ENCODE measurements at regions not wholly inside any gene's neighbourhood (a gene's known extent, or its start where the extent isn't known, plus 50 kb on each side); places are given as distances from the start of the nearest gene placed in this dataset.

- H3K4me1 ChIP-seq (ENCODE audit: control insufficient read depth, insufficient read depth, low read length, poor library complexity, severe bottlenecking): no peaks in the 10 kb centered on the region
- H3K36me3 ChIP-seq (ENCODE audit: control insufficient read depth, insufficient read depth, low read length): no peaks in the 10 kb centered on the region
- H3K27me3 ChIP-seq (replicated peaks; ENCODE audit: control insufficient read depth, insufficient read depth, low read length, poor library complexity, severe bottlenecking): no peaks in the 10 kb centered on the region
- H3K9me3 ChIP-seq (ENCODE audit: control insufficient read depth, low read length): no peaks in the 10 kb centered on the region
- DNase-seq: no peak
- no peak overlapping the region for H3K27ac ChIP-seq (ENCODE audit: insufficient read depth, low read length, poor library complexity, severe bottlenecking)
- H3K4me3 ChIP-seq (ENCODE audit: insufficient read depth, low read depth, low read length, poor library complexity, severe bottlenecking): no peak overlapping the region
These were observed 298.5 kb downstream of the GPAM start for GRCh38 chr10:111885046-111885445.

GRCh38 chr10:111885919-111886318 lies 297.6 kb downstream of the GPAM start:
- Histone ChIP-seq H3K27me3 (replicated peaks; ENCODE audit: control insufficient read depth, insufficient read depth, low read length, poor library complexity, severe bottlenecking) (no peaks in the 10 kb centered on the region), H3K4me1 (ENCODE audit: control insufficient read depth, insufficient read depth, low read length, poor library complexity, severe bottlenecking) (no peaks in the 10 kb centered on the region), H3K36me3 (ENCODE audit: control insufficient read depth, insufficient read depth, low read length) (no peaks in the 10 kb centered on the region), H3K4me3 (ENCODE audit: insufficient read depth, low read depth, low read length, poor library complexity, severe bottlenecking) (no peak overlapping the region), H3K9me3 (ENCODE audit: control insufficient read depth, low read length) (no peaks in the 10 kb centered on the region), H3K27ac (ENCODE audit: insufficient read depth, low read length, poor library complexity, severe bottlenecking) (no peak overlapping the region)
- no peak for DNase-seq

- DNase-seq: no peak
- no peak overlapping the region for H3K4me3 ChIP-seq (ENCODE audit: insufficient read depth, low read depth, low read length, poor library complexity, severe bottlenecking)
- no peak overlapping the region for H3K27ac ChIP-seq (ENCODE audit: insufficient read depth, low read length, poor library complexity, severe bottlenecking)
- no peaks in the 10 kb centered on the region for H3K27me3 ChIP-seq (replicated peaks; ENCODE audit: control insufficient read depth, insufficient read depth, low read length, poor library complexity, severe bottlenecking)
- H3K9me3 ChIP-seq (ENCODE audit: control insufficient read depth, low read length): no peaks in the 10 kb centered on the region
- no peaks in the 10 kb centered on the region for H3K4me1 ChIP-seq (ENCODE audit: control insufficient read depth, insufficient read depth, low read length, poor library complexity, severe bottlenecking)
- H3K36me3 ChIP-seq (ENCODE audit: control insufficient read depth, insufficient read depth, low read length): no peaks in the 10 kb centered on the region
These were observed 296.3 kb downstream of the GPAM start for GRCh38 chr10:111887266-111887665.

- Histone ChIP-seq H3K9me3 (ENCODE audit: control insufficient read depth, low read length) (no peaks in the 10 kb centered on the region), H3K27ac (ENCODE audit: insufficient read depth, low read length, poor library complexity, severe bottlenecking) (no peak overlapping the region), H3K36me3 (ENCODE audit: control insufficient read depth, insufficient read depth, low read length) (no peaks in the 10 kb centered on the region), H3K27me3 (replicated peaks; ENCODE audit: control insufficient read depth, insufficient read depth, low read length, poor library complexity, severe bottlenecking) (no peaks in the 10 kb centered on the region), H3K4me1 (ENCODE audit: control insufficient read depth, insufficient read depth, low read length, poor library complexity, severe bottlenecking) (no peaks in the 10 kb centered on the region), H3K4me3 (ENCODE audit: insufficient read depth, low read depth, low read length, poor library complexity, severe bottlenecking) (no peak overlapping the region)
- DNase-seq: no peak
These were observed 293.5 kb downstream of the GPAM start for GRCh38 chr10:111890046-111890445.

GRCh38 chr10:111916011-111916410 lies 267.6 kb downstream of the GPAM start:
- Histone ChIP-seq H3K4me1 (ENCODE audit: control insufficient read depth, insufficient read depth, low read length, poor library complexity, severe bottlenecking) (no peaks in the 10 kb centered on the region), H3K27ac (ENCODE audit: insufficient read depth, low read length, poor library complexity, severe bottlenecking) (no peak overlapping the region), H3K4me3 (ENCODE audit: insufficient read depth, low read depth, low read length, poor library complexity, severe bottlenecking) (no peak overlapping the region), H3K9me3 (ENCODE audit: control insufficient read depth, low read length) (no peaks in the 10 kb centered on the region), H3K36me3 (ENCODE audit: control insufficient read depth, insufficient read depth, low read length) (no peaks in the 10 kb centered on the region), H3K27me3 (replicated peaks; ENCODE audit: control insufficient read depth, insufficient read depth, low read length, poor library complexity, severe bottlenecking) (no peaks in the 10 kb centered on the region)
- no peak for DNase-seq

- H3K27me3 ChIP-seq (replicated peaks; ENCODE audit: control insufficient read depth, insufficient read depth, low read length, poor library complexity, severe bottlenecking): no peaks in the 10 kb centered on the region
- DNase-seq: no peak
- no peaks in the 10 kb centered on the region for H3K9me3 ChIP-seq (ENCODE audit: control insufficient read depth, low read length)
- no peak overlapping the region for H3K4me3 ChIP-seq (ENCODE audit: insufficient read depth, low read depth, low read length, poor library complexity, severe bottlenecking)
- no peak overlapping the region for H3K27ac ChIP-seq (ENCODE audit: insufficient read depth, low read length, poor library complexity, severe bottlenecking)
- no peaks in the 10 kb centered on the region for H3K4me1 ChIP-seq (ENCODE audit: control insufficient read depth, insufficient read depth, low read length, poor library complexity, severe bottlenecking)
- H3K36me3 ChIP-seq (ENCODE audit: control insufficient read depth, insufficient read depth, low read length): no peaks in the 10 kb centered on the region
These were observed 261.7 kb downstream of the GPAM start for GRCh38 chr10:111921821-111922220.

GRCh38 chr10:111923032-111923431 lies 260.5 kb downstream of the GPAM start:
- Histone ChIP-seq H3K36me3 (ENCODE audit: control insufficient read depth, insufficient read depth, low read length) (no peaks in the 10 kb centered on the region), H3K9me3 (ENCODE audit: control insufficient read depth, low read length) (no peaks in the 10 kb centered on the region), H3K4me3 (ENCODE audit: insufficient read depth, low read depth, low read length, poor library complexity, severe bottlenecking) (no peak overlapping the region), H3K27ac (ENCODE audit: insufficient read depth, low read length, poor library complexity, severe bottlenecking) (no peak overlapping the region), H3K4me1 (ENCODE audit: control insufficient read depth, insufficient read depth, low read length, poor library complexity, severe bottlenecking) (no peaks in the 10 kb centered on the region), H3K27me3 (replicated peaks; ENCODE audit: control insufficient read depth, insufficient read depth, low read length, poor library complexity, severe bottlenecking) (no peaks in the 10 kb centered on the region)
- no peak for DNase-seq

GRCh38 chr10:111926286-111926685 lies 257.3 kb downstream of the GPAM start:
- no peak for DNase-seq
- no peaks in the 10 kb centered on the region for H3K4me1 ChIP-seq (ENCODE audit: control insufficient read depth, insufficient read depth, low read length, poor library complexity, severe bottlenecking)
- H3K27ac ChIP-seq (ENCODE audit: insufficient read depth, low read length, poor library complexity, severe bottlenecking): no peak overlapping the region
- H3K27me3 ChIP-seq (replicated peaks; ENCODE audit: control insufficient read depth, insufficient read depth, low read length, poor library complexity, severe bottlenecking): no peaks in the 10 kb centered on the region
- H3K9me3 ChIP-seq (ENCODE audit: control insufficient read depth, low read length): no peaks in the 10 kb centered on the region
- no peak overlapping the region for H3K4me3 ChIP-seq (ENCODE audit: insufficient read depth, low read depth, low read length, poor library complexity, severe bottlenecking)
- H3K36me3 ChIP-seq (ENCODE audit: control insufficient read depth, insufficient read depth, low read length): no peaks in the 10 kb centered on the region

- H3K4me3 ChIP-seq (ENCODE audit: insufficient read depth, low read depth, low read length, poor library complexity, severe bottlenecking): no peak overlapping the region
- no peak overlapping the region for H3K27ac ChIP-seq (ENCODE audit: insufficient read depth, low read length, poor library complexity, severe bottlenecking)
- DNase-seq: no peak
- H3K27me3 ChIP-seq (replicated peaks; ENCODE audit: control insufficient read depth, insufficient read depth, low read length, poor library complexity, severe bottlenecking): no peaks in the 10 kb centered on the region
- no peaks in the 10 kb centered on the region for H3K4me1 ChIP-seq (ENCODE audit: control insufficient read depth, insufficient read depth, low read length, poor library complexity, severe bottlenecking)
- H3K36me3 ChIP-seq (ENCODE audit: control insufficient read depth, insufficient read depth, low read length): no peaks in the 10 kb centered on the region
- H3K9me3 ChIP-seq (ENCODE audit: control insufficient read depth, low read length): no peaks in the 10 kb centered on the region
These were observed 249.6 kb downstream of the GPAM start for GRCh38 chr10:111933937-111934336.

- DNase-seq: no peak
- Histone ChIP-seq H3K9me3 (ENCODE audit: control insufficient read depth, low read length) (no peaks in the 10 kb centered on the region), H3K27ac (ENCODE audit: insufficient read depth, low read length, poor library complexity, severe bottlenecking) (no peak overlapping the region), H3K36me3 (ENCODE audit: control insufficient read depth, insufficient read depth, low read length) (no peaks in the 10 kb centered on the region), H3K4me1 (ENCODE audit: control insufficient read depth, insufficient read depth, low read length, poor library complexity, severe bottlenecking) (no peaks in the 10 kb centered on the region), H3K4me3 (ENCODE audit: insufficient read depth, low read depth, low read length, poor library complexity, severe bottlenecking) (no peak overlapping the region), H3K27me3 (replicated peaks; ENCODE audit: control insufficient read depth, insufficient read depth, low read length, poor library complexity, severe bottlenecking) (no peaks in the 10 kb centered on the region)
These were observed 248.6 kb downstream of the GPAM start for GRCh38 chr10:111934931-111935330.

- Histone ChIP-seq H3K27me3 (replicated peaks; ENCODE audit: control insufficient read depth, insufficient read depth, low read length, poor library complexity, severe bottlenecking) (no peaks in the 10 kb centered on the region), H3K27ac (ENCODE audit: insufficient read depth, low read length, poor library complexity, severe bottlenecking) (no peak overlapping the region), H3K4me3 (ENCODE audit: insufficient read depth, low read depth, low read length, poor library complexity, severe bottlenecking) (no peak overlapping the region), H3K36me3 (ENCODE audit: control insufficient read depth, insufficient read depth, low read length) (no peaks in the 10 kb centered on the region), H3K4me1 (ENCODE audit: control insufficient read depth, insufficient read depth, low read length, poor library complexity, severe bottlenecking) (no peaks in the 10 kb centered on the region), H3K9me3 (ENCODE audit: control insufficient read depth, low read length) (no peaks in the 10 kb centered on the region)
- DNase-seq: no peak
These were observed 247.4 kb downstream of the GPAM start for GRCh38 chr10:111936143-111936542.

Measured in effector memory CD4-positive, alpha-beta T cell (primary cell).